H1 (cell line): ENCODE measurements at regions not wholly inside any gene's neighbourhood (a gene's known extent, or its start where the extent isn't known, plus 50 kb on each side); places are given as distances from the start of the nearest gene placed in this dataset.

Experiments used
- BCL11A ChIP-seq, 2 experiments: IDR thresholded peaks; one replicate each; pipeline ENCODE4 v1.6.1; 2011; ENCODE audit warnings: low read depth in 2 of 2, low read length in 2 of 2, mild to moderate bottlenecking in 2 of 2
- CBX5 ChIP-seq: fragments of 300-800, 300-1000 bp; sonication (generic); IDR thresholded peaks from 2 replicates; pipeline ENCODE4 v1.7.1; 2016; ENCODE audit warnings: antibody characterized with exemption, low read length, low read depth
- POU5F1 ChIP-seq: IDR thresholded peaks from 2 replicates; pipeline ENCODE4 v1.6.1; 2011; ENCODE audit warnings: low read depth, mild to moderate bottlenecking, low read length, moderate library complexity
- RAD21 ChIP-seq, 2 experiments: IDR thresholded peaks in 1 of 2; conservative IDR thresholded peaks in 1 of 2; 2 replicates each; pipeline ENCODE4 v1.6.1; 2011; ENCODE audit warnings: low read depth in 2 of 2, low read length in 2 of 2, improper control_type of control experiment in 1 of 2, inconsistent platforms in 1 of 2, mild to moderate bottlenecking in 1 of 2, moderate library complexity in 1 of 2
- RXRA ChIP-seq: IDR thresholded peaks from 2 replicates; pipeline ENCODE4 v1.6.1; 2011; ENCODE audit warnings: low read depth, mild to moderate bottlenecking, low read length, moderate library complexity; ENCODE audit not compliant: insufficient read depth
- SIN3A ChIP-seq, 2 experiments: IDR thresholded peaks in 1 of 2; conservative IDR thresholded peaks in 1 of 2; 2 replicates each; pipeline ENCODE4 v1.6.1; 2011 to 2012; ENCODE audit warnings: low read length in 2 of 2, improper control_type of control experiment in 1 of 2, low read depth in 1 of 2, mild to moderate bottlenecking in 1 of 2
- SIX5 ChIP-seq: IDR thresholded peaks from 2 replicates; pipeline ENCODE4 v1.6.1; 2011; ENCODE audit warnings: mild to moderate bottlenecking, low read depth, low read length
- TCF12 ChIP-seq: IDR thresholded peaks from 2 replicates; pipeline ENCODE4 v1.6.1; 2011; ENCODE audit warnings: low read depth, mild to moderate bottlenecking, low read length
- ZNF274 ChIP-seq: IDR thresholded peaks from 2 replicates; pipeline ENCODE4 v1.7.0; 2012; ENCODE audit warnings: low read length, borderline replicate concordance; ENCODE audit errors: extremely low read depth
- TF ChIP-seq, protein P1 (sequence below): fragments of 300-600 bp; sonication (generic); IDR thresholded peaks from 2 replicates; pipeline ENCODE4 v1.7.1; 2012; ENCODE audit warnings: low read length, moderate library complexity, mild to moderate bottlenecking, inconsistent platforms; ENCODE audit not compliant: insufficient replicate concordance

DNA sequence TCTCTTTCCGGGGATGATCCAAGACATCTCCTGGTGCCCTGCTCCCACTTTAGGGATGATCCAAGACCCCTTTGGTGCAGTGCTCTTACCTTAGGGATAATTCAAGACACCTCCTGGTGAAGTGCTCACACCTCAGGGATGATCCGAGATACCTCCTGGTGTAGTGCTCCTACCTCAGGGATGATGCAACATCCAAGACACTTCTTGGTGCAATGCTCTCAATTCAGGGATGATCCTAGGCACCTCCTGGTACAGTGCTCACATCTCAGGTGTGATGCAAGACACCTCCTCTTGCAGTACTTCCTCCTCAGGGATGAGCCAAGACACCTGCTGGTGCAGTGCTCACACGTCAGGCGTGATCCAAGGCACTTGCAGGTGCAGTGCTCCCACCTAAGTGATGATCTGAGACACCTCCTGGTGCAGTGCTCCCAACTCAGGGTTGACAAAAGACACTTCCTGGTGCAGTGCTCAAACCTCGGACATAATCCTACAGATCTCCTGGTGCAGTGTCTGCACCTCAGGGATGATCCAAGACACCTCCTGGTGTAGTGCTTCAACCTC lies 122.3 kb downstream of the ASB1 start (continued):
- TF ChIP-seq, protein P1, sequence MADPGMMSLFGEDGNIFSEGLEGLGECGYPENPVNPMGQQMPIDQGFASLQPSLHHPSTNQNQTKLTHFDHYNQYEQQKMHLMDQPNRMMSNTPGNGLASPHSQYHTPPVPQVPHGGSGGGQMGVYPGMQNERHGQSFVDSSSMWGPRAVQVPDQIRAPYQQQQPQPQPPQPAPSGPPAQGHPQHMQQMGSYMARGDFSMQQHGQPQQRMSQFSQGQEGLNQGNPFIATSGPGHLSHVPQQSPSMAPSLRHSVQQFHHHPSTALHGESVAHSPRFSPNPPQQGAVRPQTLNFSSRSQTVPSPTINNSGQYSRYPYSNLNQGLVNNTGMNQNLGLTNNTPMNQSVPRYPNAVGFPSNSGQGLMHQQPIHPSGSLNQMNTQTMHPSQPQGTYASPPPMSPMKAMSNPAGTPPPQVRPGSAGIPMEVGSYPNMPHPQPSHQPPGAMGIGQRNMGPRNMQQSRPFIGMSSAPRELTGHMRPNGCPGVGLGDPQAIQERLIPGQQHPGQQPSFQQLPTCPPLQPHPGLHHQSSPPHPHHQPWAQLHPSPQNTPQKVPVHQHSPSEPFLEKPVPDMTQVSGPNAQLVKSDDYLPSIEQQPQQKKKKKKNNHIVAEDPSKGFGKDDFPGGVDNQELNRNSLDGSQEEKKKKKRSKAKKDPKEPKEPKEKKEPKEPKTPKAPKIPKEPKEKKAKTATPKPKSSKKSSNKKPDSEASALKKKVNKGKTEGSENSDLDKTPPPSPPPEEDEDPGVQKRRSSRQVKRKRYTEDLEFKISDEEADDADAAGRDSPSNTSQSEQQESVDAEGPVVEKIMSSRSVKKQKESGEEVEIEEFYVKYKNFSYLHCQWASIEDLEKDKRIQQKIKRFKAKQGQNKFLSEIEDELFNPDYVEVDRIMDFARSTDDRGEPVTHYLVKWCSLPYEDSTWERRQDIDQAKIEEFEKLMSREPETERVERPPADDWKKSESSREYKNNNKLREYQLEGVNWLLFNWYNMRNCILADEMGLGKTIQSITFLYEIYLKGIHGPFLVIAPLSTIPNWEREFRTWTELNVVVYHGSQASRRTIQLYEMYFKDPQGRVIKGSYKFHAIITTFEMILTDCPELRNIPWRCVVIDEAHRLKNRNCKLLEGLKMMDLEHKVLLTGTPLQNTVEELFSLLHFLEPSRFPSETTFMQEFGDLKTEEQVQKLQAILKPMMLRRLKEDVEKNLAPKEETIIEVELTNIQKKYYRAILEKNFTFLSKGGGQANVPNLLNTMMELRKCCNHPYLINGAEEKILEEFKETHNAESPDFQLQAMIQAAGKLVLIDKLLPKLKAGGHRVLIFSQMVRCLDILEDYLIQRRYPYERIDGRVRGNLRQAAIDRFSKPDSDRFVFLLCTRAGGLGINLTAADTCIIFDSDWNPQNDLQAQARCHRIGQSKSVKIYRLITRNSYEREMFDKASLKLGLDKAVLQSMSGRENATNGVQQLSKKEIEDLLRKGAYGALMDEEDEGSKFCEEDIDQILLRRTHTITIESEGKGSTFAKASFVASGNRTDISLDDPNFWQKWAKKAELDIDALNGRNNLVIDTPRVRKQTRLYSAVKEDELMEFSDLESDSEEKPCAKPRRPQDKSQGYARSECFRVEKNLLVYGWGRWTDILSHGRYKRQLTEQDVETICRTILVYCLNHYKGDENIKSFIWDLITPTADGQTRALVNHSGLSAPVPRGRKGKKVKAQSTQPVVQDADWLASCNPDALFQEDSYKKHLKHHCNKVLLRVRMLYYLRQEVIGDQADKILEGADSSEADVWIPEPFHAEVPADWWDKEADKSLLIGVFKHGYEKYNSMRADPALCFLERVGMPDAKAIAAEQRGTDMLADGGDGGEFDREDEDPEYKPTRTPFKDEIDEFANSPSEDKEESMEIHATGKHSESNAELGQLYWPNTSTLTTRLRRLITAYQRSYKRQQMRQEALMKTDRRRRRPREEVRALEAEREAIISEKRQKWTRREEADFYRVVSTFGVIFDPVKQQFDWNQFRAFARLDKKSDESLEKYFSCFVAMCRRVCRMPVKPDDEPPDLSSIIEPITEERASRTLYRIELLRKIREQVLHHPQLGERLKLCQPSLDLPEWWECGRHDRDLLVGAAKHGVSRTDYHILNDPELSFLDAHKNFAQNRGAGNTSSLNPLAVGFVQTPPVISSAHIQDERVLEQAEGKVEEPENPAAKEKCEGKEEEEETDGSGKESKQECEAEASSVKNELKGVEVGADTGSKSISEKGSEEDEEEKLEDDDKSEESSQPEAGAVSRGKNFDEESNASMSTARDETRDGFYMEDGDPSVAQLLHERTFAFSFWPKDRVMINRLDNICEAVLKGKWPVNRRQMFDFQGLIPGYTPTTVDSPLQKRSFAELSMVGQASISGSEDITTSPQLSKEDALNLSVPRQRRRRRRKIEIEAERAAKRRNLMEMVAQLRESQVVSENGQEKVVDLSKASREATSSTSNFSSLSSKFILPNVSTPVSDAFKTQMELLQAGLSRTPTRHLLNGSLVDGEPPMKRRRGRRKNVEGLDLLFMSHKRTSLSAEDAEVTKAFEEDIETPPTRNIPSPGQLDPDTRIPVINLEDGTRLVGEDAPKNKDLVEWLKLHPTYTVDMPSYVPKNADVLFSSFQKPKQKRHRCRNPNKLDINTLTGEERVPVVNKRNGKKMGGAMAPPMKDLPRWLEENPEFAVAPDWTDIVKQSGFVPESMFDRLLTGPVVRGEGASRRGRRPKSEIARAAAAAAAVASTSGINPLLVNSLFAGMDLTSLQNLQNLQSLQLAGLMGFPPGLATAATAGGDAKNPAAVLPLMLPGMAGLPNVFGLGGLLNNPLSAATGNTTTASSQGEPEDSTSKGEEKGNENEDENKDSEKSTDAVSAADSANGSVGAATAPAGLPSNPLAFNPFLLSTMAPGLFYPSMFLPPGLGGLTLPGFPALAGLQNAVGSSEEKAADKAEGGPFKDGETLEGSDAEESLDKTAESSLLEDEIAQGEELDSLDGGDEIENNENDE: no peak
- TF ChIP-seq ZNF274: no peak
- TF ChIP-seq RAD21 (IDR thresholded peaks at IDR 0.05 in 1 of 2, conservative IDR thresholded peaks at IDR 0.05 in 1 of 2; ENCODE audit: low read depth in 2 of 2, low read length in 2 of 2): no peak
- TF ChIP-seq TCF12: no peak
- TF ChIP-seq POU5F1: no peak
- TF ChIP-seq CBX5: no peak
- TF ChIP-seq SIX5: no peak
- no peak for TF ChIP-seq BCL11A (IDR thresholded peaks at IDR 0.05; ENCODE audit: low read depth in 2 of 2, low read length in 2 of 2)
- no peak for TF ChIP-seq RXRA
- TF ChIP-seq SIN3A (conservative IDR thresholded peaks at IDR 0.05 in 1 of 2, IDR thresholded peaks at IDR 0.05 in 1 of 2; ENCODE audit: low read depth in 1 of 2, low read length in 2 of 2): no peak
